BLaER1 treated with 17β-estradiol and CSF1 and Interleukin-3, amounts not matched to agents 10 nM and 100 nM (cell line): ENCODE measurements at regions not wholly inside any gene's neighbourhood (a gene's known extent, or its start where the extent isn't known, plus 50 kb on each side); places are given as distances from the start of the nearest gene placed in this dataset.

ENCODE experiments used
- H3K27ac ChIP-seq, 11 experiments: shearing (Covaris generic); formaldehyde crosslinking; 2 replicates each; pipeline ENCODE4 v1.8.1; 2022
- H3K27me3 ChIP-seq, 11 experiments: shearing (Covaris generic); formaldehyde crosslinking; 2 replicates each; pipeline ENCODE4 v1.8.1; 2022
- H3K36me3 ChIP-seq, 11 experiments: shearing (Covaris generic); formaldehyde crosslinking; 2 replicates each; pipeline ENCODE4 v1.8.1; 2022
- H3K4me1 ChIP-seq, 10 experiments: shearing (Covaris generic); formaldehyde crosslinking; 2 replicates each; pipeline ENCODE4 v1.8.1; 2022
- H3K4me2 ChIP-seq, 11 experiments: shearing (Covaris generic); formaldehyde crosslinking; 2 replicates each; pipeline ENCODE4 v1.8.1; 2022
- H3K4me3 ChIP-seq, 10 experiments: shearing (Covaris generic); formaldehyde crosslinking; 2 replicates each; pipeline ENCODE4 v1.8.1; 2022
- H3K9ac ChIP-seq, 11 experiments: shearing (Covaris generic); formaldehyde crosslinking; 2 replicates each; pipeline ENCODE4 v1.8.1; 2022
- H3K9me3 ChIP-seq, 11 experiments: shearing (Covaris generic); formaldehyde crosslinking; replicated peaks in 1 of 11; 2 replicates each; pipeline ENCODE4 v1.8.1; 2022
- H4K20me1 ChIP-seq, 11 experiments: shearing (Covaris generic); formaldehyde crosslinking; 2 replicates each; pipeline ENCODE4 v1.8.1; 2022
- Cebpa-rat ChIP-seq, 11 experiments: shearing (Covaris generic); IDR thresholded peaks; 2 replicates each; pipeline ENCODE4 v1.8.1; 2022

DNA sequence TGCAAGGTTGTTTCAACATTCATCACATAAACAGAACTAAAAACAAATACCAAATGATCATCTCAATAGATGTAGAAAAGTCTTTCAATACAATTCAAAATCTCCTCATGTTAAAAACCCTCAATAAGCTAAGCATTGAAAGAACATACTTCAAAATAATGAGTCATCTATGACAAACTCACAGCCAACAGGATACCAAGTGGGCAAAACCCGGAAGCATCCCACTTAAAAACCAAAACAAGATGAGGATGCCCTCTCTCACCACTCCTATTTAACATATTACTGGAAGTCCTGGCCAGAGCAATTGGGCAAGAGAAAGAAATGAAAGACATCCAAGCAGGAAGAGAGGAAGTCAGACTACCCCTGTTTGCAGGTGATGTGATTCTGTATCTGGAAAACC is 992.2 kb upstream of the PIK3C3 start:
- Histone ChIP-seq H3K9me3 (no peaks in the 10 kb centered on the region), H3K4me3 (no peak overlapping the region), H3K4me2 (no peak overlapping the region), H3K4me1 (no peaks in the 10 kb centered on the region), H4K20me1 (no peaks in the 10 kb centered on the region), H3K9ac (no peak overlapping the region), H3K27me3 (no peaks in the 10 kb centered on the region), H3K27ac (no peak overlapping the region), H3K36me3 (no peaks in the 10 kb centered on the region)
- TF ChIP-seq Cebpa-rat (IDR thresholded peaks at IDR 0.05): no peak

DNA sequence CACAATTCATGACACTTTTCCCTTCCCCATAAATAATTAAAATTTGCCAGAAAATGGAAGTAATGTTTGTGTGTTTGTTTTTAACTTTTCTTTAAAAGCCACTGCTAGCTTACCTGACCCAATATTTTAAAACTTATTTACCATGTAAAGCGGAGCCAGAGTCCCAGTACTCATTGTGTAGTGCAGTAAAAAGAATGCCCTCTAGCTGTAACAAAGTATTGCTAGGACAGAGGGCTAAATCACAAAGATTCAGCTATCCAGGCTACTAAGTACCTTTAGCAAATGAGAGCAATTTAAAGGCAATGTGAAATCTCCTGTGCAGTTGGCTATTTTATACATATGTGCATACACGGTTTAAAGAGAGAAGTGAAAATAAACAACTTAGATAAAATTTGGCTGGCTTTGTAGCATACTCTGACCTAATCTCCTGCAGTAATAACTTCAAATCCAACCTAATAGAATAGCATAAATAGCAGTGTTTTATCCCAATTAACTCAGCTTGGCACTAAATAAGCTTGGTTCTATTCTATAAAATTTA is 997.4 kb upstream of the PIK3C3 start:
- H3K9ac ChIP-seq: no peak overlapping the region
- H3K4me2 ChIP-seq: no peak overlapping the region

DNA sequence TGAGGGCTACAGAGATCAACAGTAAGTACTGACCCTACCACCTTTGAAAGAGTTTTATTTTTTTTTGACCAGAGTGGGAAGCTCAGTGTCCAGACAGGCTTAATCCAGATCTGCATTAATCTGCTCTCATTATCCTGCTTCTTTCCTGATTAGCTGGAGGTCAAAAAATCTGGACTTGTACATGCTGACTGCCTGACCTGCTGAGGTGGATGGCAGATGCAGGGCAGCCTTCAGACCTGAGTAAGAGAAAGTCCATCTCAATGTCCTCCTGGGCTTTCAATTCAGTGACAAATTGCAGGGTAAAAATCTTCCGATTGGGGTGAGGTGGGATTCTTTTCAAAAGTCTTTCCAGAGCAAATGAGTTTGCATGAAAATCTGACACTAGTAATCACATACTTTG is 998.8 kb upstream of the PIK3C3 start:
- no peak overlapping the region for H3K4me3 ChIP-seq
- no peaks in the 10 kb centered on the region for H3K36me3 ChIP-seq
- no peak overlapping the region for H3K4me2 ChIP-seq
- TF ChIP-seq Cebpa-rat (IDR thresholded peaks at IDR 0.05): no peak
- no peaks in the 10 kb centered on the region for H3K4me1 ChIP-seq
- no peaks in the 10 kb centered on the region for H4K20me1 ChIP-seq
- no peaks in the 10 kb centered on the region for H3K27me3 ChIP-seq
- H3K9ac ChIP-seq: no peak overlapping the region
- H3K9me3 ChIP-seq: peaks cover 0 to 8% (median 0%) of the 10 kb centered on the region in 11 experiments; a peak in 4 of 22 replicates
- no peak overlapping the region for H3K27ac ChIP-seq

More for the DNA sequence above, 997.4 kb upstream of the PIK3C3 start:
- Histone ChIP-seq H3K36me3 (no peaks in the 10 kb centered on the region), H3K4me1 (no peaks in the 10 kb centered on the region), H3K27ac (no peak overlapping the region), H3K27me3 (no peaks in the 10 kb centered on the region), H3K4me3 (no peak overlapping the region), H3K9me3 (peaks cover 0 to 8% (median 0%) of the 10 kb centered on the region in 11 experiments; a peak in 4 of 22 replicates), H4K20me1 (no peaks in the 10 kb centered on the region)
- TF ChIP-seq Cebpa-rat (IDR thresholded peaks at IDR 0.05): no peak

DNA sequence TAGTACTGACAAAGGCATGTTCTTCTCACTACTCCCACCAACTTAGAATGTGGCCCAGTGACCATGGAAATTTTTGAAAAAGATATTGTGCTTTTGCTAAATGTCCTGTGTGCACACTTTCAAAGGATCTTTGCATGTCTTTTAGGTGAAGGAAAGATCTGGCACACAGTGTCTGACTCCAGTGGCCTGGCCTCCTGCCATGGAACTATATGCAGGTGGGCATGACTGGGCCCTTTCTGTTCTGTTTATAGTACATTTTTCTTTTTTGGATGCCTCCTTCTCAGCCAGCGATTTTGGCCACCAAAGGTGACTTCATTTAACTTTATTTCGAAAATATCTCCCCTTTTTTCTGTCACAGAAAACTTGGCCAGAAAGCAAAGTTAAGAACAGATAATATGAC is 999.7 kb upstream of the PIK3C3 start:
- no peak overlapping the region for H3K27ac ChIP-seq
- TF ChIP-seq Cebpa-rat (IDR thresholded peaks at IDR 0.05): no peak
- no peaks in the 10 kb centered on the region for H3K4me1 ChIP-seq
- H4K20me1 ChIP-seq: no peaks in the 10 kb centered on the region
- no peaks in the 10 kb centered on the region for H3K36me3 ChIP-seq
- H3K4me3 ChIP-seq: no peak overlapping the region
- H3K9ac ChIP-seq: no peak overlapping the region
- no peaks in the 10 kb centered on the region for H3K27me3 ChIP-seq
- no peak overlapping the region for H3K4me2 ChIP-seq
- H3K9me3 ChIP-seq: peaks cover 0 to 8% (median 0%) of the 10 kb centered on the region in 11 experiments; a peak in 4 of 22 replicates

DNA sequence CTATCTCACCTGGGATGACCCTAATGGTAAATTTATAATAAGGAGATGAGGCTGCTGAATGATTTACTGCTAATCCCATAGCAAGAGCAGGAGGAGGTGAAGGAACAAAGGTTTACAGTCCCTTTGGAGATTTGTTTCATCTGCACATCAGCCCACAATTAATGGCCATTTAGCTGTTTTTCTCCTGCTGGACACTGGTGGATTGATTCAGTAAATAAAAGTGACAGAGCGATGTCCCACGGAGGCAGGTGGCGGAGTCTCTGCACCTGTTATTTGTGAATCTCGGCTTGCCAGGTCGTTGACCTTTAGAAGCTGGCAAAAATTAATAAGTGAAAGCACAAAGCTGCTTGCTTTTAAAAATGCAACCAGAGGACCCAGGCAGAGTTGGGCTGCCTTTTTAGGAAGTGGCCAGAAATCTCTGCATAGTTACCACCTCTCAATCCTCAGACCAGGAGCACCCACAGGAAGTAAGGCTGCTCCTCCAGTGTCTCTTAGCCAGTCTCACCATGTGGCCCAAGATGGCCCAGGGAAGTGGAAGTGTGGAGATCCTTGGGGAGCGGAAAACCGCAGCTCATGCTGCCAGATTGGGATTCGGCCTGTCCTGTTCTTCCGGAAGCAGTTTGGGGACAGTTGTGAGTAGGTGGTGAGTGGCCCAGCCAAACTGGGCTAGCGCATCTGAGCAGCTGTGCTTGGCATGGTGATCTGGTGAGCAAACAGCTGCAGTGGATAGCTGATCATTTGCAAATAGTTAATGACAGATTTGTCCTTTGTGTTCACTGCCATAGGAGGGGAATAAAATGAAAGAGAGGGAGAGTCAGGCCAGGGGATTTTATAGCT is 1005.7 kb upstream of the PIK3C3 start:
- H3K27ac ChIP-seq: no peak overlapping the region
- H3K9ac ChIP-seq: no peak overlapping the region
- TF ChIP-seq Cebpa-rat (IDR thresholded peaks at IDR 0.05): no peak
- no peaks in the 10 kb centered on the region for H3K27me3 ChIP-seq
- no peak overlapping the region for H3K4me3 ChIP-seq
- no peak overlapping the region for H3K4me2 ChIP-seq
- no peaks in the 10 kb centered on the region for H3K4me1 ChIP-seq
- H3K36me3 ChIP-seq: no peaks in the 10 kb centered on the region
- H4K20me1 ChIP-seq: no peaks in the 10 kb centered on the region
- H3K9me3 ChIP-seq: peaks cover 0 to 8% (median 0%) of the 10 kb centered on the region in 11 experiments; a peak in 4 of 22 replicates

DNA sequence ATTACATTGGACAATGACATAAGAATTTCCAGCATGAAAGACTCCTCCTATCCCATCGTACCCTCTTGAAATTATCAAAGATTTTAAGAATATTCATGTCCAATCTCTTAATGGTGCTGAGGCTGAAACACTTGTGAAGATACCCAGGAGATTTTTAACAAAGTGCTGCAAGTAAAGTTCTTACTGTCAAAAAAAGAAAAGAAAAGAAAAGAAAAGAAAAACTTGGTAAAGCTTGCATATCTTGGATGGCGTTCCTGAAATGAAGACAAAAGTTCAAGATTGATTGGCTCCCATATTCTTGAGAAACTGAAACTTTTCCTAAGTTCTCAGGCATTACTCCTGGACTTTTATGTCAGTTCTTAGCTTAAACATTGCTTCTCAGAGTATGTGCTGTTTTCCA is 1010.5 kb upstream of the PIK3C3 start:
- H3K27me3 ChIP-seq: no peaks in the 10 kb centered on the region
- H3K4me2 ChIP-seq: no peak overlapping the region
- H3K4me3 ChIP-seq: no peak overlapping the region
- H3K27ac ChIP-seq: no peak overlapping the region
- no peak overlapping the region for H3K9ac ChIP-seq
- H3K36me3 ChIP-seq: no peaks in the 10 kb centered on the region
- no peaks in the 10 kb centered on the region for H3K4me1 ChIP-seq
- H4K20me1 ChIP-seq: no peaks in the 10 kb centered on the region
- TF ChIP-seq Cebpa-rat (IDR thresholded peaks at IDR 0.05): no peak
- H3K9me3 ChIP-seq: no peaks in the 10 kb centered on the region

DNA sequence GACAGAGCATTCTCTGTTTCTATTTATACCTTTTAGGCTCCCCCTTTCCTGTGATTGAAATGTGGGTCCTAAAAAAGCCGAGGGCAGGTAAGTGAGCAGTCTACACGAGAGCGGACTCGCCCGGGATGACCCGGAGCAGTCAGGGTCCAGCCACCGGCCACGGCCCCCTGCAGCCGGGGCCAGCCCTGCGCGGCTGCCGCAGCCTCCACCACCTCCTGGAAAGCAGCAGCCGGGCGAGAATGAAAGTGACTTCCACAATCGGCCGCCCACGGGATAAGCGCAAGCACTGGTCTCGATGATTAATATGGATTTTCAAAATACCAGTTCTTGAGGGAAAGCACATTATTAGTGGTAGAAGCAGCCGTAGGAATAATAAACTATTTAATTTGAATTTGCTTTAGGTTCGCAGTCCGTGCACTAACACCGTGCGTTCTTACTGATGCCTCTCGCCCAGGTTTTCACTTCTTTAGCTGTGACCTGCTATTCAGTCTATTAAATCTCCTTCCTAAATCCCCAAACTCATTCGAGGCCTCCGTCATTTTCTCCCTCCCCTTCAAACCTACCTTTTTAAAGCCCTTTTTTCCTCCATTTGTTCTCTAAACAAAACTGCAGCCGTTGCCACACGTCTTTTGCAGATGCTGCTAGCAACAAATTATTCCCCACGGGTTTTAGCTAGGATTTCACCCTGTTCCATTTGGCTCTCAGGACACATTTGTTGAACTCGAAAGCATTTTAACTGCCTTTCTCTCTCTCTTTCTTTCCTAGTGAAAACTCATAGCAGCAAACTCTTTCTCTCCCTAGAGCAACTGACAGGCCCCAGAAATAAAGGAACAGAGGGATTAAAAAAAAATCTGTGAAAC is 1015.1 kb upstream of the PIK3C3 start:
- no peak for TF ChIP-seq Cebpa-rat (IDR thresholded peaks at IDR 0.05)
- H4K20me1 ChIP-seq: no peaks in the 10 kb centered on the region
- no peaks in the 10 kb centered on the region for H3K27me3 ChIP-seq
- no peak overlapping the region for H3K9ac ChIP-seq
- no peak overlapping the region for H3K4me2 ChIP-seq
- H3K36me3 ChIP-seq: no peaks in the 10 kb centered on the region
- H3K27ac ChIP-seq: no peak overlapping the region
- no peaks in the 10 kb centered on the region for H3K9me3 ChIP-seq
- H3K4me1 ChIP-seq: no peaks in the 10 kb centered on the region
- H3K4me3 ChIP-seq: no peak overlapping the region

DNA sequence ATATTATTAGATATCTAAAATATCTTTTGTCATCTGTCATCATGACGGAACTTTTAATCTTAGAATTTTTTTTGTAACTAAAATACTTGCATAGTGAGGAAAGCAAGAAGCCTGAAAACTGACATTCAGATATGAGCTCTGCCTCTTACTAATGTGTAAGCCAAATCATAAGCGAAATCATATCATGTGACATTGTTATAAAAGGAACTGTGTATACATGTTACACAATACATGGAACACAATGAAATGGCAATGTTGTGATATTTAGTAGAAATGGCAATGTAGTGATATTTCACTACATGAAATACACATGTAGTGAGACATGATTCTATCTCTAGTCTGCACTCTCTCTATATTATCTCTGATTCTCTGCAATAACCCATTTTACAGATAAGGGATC is 1016.4 kb upstream of the PIK3C3 start:
- Histone ChIP-seq H3K27ac (no peak overlapping the region), H3K4me2 (no peak overlapping the region), H3K9ac (no peak overlapping the region), H3K36me3 (no peaks in the 10 kb centered on the region), H3K9me3 (no peaks in the 10 kb centered on the region), H3K4me1 (no peaks in the 10 kb centered on the region), H3K27me3 (no peaks in the 10 kb centered on the region), H4K20me1 (no peaks in the 10 kb centered on the region), H3K4me3 (no peak overlapping the region)
- no peak for TF ChIP-seq Cebpa-rat (IDR thresholded peaks at IDR 0.05)

GRCh38 chr18:40937386-40937785 is 1017.6 kb upstream of the PIK3C3 start:
- no peaks in the 10 kb centered on the region for H3K27me3 ChIP-seq
- no peak for TF ChIP-seq Cebpa-rat (IDR thresholded peaks at IDR 0.05)
- no peaks in the 10 kb centered on the region for H4K20me1 ChIP-seq

More at GRCh38 chr18:40937386-40937785, 1017.6 kb upstream of the PIK3C3 start:
- no peak overlapping the region for H3K4me2 ChIP-seq
- no peaks in the 10 kb centered on the region for H3K9me3 ChIP-seq
- no peak overlapping the region for H3K27ac ChIP-seq
- no peaks in the 10 kb centered on the region for H3K4me1 ChIP-seq
- no peaks in the 10 kb centered on the region for H3K36me3 ChIP-seq
- H3K4me3 ChIP-seq: no peak overlapping the region
- H3K9ac ChIP-seq: no peak overlapping the region
